Breast epithelium (tissue), 3 donors: ENCODE measurements at regions not wholly inside any gene's neighbourhood (a gene's known extent, or its start where the extent isn't known, plus 50 kb on each side); places are given as distances from the start of the nearest gene placed in this dataset.

Experiments used
- CTCF ChIP-seq, 3 donors: fragments of 450-650 bp; IDR thresholded peaks; one replicate each; pipeline ENCODE4 v1.5.1; 2016 to 2017; ENCODE audit warnings: antibody characterized with exemption in 3 of 3, mild to moderate bottlenecking in 3 of 3, moderate library complexity in 3 of 3
- POLR2A ChIP-seq: fragments of 450-650 bp; IDR thresholded peaks from one replicate; pipeline ENCODE4 v1.6.1; 2016; ENCODE audit warnings: antibody characterized with exemption, mild to moderate bottlenecking, moderate library complexity
- POLR2AphosphoS5 ChIP-seq, 3 donors: sonication (generic); formaldehyde crosslinking; IDR thresholded peaks; one replicate each; pipeline ENCODE4 v1.6.1; 2017; ENCODE audit warnings: antibody characterized with exemption in 3 of 3

DNA sequence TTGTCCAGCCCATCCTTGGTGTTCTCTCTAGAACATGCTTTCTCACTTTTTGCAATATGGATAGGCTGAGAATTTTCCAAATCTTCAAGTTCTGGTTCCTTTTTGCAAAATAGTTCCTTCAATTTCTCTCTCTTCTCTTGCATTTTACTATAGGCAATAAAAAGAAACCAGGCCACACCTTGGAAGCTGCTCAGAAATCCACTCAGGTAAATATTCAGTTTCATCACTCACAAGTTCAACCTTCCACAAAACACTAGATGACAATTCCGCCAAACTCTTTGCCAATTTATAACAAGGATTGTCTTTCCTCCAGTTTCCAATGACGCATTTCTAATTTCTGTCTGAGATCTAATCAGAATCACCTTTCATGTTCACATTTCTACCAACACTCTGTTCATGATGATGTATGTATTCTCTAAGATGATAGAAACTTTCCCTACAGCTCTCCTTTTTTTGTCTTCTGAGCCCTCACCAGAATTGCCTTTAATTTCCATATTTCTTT is 204.2 kb upstream of the PIK3R1 start:
- TF ChIP-seq POLR2AphosphoS5 (IDR thresholded peaks at IDR 0.05): no peak
- TF ChIP-seq CTCF (IDR thresholded peaks at IDR 0.05): no peak
- no peak for TF ChIP-seq POLR2A
